ENCODE measurements at regions not wholly inside any gene's neighbourhood (a gene's known extent, or its start where the extent isn't known, plus 50 kb on each side); places are given as distances from the start of the nearest gene placed in this dataset.

- TF ChIP-seq TAF1 (IDR thresholded peaks at IDR 0.05; ENCODE audit: low read depth) (no peak), CREB1 (IDR thresholded peaks at IDR 0.05; ENCODE audit: low read depth) (no peak), CEBPB (IDR thresholded peaks at IDR 0.05) (no peak), RAD21 (IDR thresholded peaks at IDR 0.05; ENCODE audit: low read depth) (no peak)
Measured at GRCh38 chr11:116099541-116099940, 595.3 kb upstream of the CADM1 start.

All from Ishikawa (cell line).